ENCODE measurements at regions not wholly inside any gene's neighbourhood (a gene's known extent, or its start where the extent isn't known, plus 50 kb on each side); places are given as distances from the start of the nearest gene placed in this dataset.
A peak's percentile ranks its signal among the peaks of the same experiment; 100 is the strongest.

DNA sequence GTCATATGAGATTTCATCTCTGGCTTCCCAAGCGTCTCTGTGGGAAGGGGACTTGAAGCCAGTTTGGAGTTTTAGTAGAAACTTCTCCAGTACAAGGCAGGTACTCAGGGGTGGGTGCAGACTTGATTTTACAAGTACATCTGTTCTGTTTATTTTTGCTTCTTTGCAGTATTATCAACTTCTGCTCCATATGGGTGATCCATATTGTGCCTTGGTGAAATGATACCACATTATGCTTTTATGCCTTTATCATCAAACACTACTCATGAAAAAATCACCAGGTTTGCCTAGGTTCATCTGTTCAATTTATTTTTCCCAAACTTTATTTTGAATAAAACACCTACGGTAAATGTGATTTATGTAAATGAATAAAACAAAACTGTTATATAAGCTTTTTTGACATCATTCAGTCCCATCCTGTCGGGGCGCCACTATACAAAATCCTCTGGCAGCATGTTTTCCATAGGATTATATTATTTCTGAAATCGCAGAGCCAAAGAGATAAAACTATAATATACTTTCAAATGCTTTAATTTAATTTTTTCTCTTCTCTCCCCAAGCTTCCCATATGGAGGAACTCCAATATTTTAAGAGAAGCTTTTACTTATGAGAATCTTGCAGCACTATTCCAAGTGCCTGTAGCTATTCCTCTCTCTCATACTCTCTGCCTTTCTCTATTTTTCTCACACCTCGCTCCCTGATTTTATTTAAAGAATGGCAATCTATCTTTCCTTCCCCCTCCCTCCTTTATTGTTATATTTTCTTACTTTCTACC is 490.9 kb downstream of the RNF144A start:
- H4K20me1 ChIP-seq (ENCODE audit: insufficient read depth, low read length): no peaks in the 10 kb centered on the region
- Mint-ChIP-seq H3K27me3 (ENCODE audit: low read depth in 3 of 3) (peaks cover 2 to 4% (median 3%) of the 10 kb centered on the region in 3 donors), H3K4me3 (no peak overlapping the region), H3K27ac (no peak overlapping the region), H3K9me3 (peaks cover 0 to 2% (median 0%) of the 10 kb centered on the region in 7 donors), H3K36me3 (no peaks in the 10 kb centered on the region), H3K4me1 (peaks cover 1% of the 10 kb centered on the region)
- intact Hi-C loops (cut with micrococcal nuclease): no loop called here
- H2AFZ ChIP-seq (ENCODE audit: insufficient read depth, low read depth, low read length, poor library complexity, severe bottlenecking): no peak overlapping the region
- DNase-seq: no peak
- no peak overlapping the region for H3K4me3 ChIP-seq (replicated peaks in 1 of 3; ENCODE audit: low read depth in 2 of 3, low read length in 3 of 3)
- 100% methylated on average over 1 of the region's 6 CpGs for WGBS (ENCODE audit: insufficient coverage)
- no peak overlapping the region for H3K27ac ChIP-seq (ENCODE audit: low read depth in 1 of 2, low read length in 2 of 2)
- H3K9ac ChIP-seq (ENCODE audit: insufficient read depth, low read length, poor library complexity, severe bottlenecking): no peak overlapping the region
- H3K79me2 ChIP-seq (ENCODE audit: insufficient read depth, low read length): no peaks in the 10 kb centered on the region
- H3K9me3 ChIP-seq (replicated peaks in 1 of 2; ENCODE audit: control insufficient read depth in 1 of 2, insufficient read depth in 1 of 2, low read length in 2 of 2): no peaks in the 10 kb centered on the region
- H3K4me1 ChIP-seq (ENCODE audit: control insufficient read depth in 1 of 2, insufficient read depth in 2 of 2, low read length in 2 of 2): no peaks in the 10 kb centered on the region
- no peak overlapping the region for H3K4me2 ChIP-seq (replicated peaks; ENCODE audit: extremely low read depth, low read length, poor library complexity, severe bottlenecking)
- H3K27me3 ChIP-seq (ENCODE audit: control insufficient read depth in 2 of 2, insufficient read depth in 2 of 2, low read length in 2 of 2): peaks cover 0 to 2% of the 10 kb centered on the region in 2 donors
- TF ChIP-seq, protein P1, sequence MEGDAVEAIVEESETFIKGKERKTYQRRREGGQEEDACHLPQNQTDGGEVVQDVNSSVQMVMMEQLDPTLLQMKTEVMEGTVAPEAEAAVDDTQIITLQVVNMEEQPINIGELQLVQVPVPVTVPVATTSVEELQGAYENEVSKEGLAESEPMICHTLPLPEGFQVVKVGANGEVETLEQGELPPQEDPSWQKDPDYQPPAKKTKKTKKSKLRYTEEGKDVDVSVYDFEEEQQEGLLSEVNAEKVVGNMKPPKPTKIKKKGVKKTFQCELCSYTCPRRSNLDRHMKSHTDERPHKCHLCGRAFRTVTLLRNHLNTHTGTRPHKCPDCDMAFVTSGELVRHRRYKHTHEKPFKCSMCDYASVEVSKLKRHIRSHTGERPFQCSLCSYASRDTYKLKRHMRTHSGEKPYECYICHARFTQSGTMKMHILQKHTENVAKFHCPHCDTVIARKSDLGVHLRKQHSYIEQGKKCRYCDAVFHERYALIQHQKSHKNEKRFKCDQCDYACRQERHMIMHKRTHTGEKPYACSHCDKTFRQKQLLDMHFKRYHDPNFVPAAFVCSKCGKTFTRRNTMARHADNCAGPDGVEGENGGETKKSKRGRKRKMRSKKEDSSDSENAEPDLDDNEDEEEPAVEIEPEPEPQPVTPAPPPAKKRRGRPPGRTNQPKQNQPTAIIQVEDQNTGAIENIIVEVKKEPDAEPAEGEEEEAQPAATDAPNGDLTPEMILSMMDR (IDR thresholded peaks at IDR 0.05): no peak
- no peaks in the 10 kb centered on the region for H3K36me3 ChIP-seq (replicated peaks in 1 of 2; ENCODE audit: control insufficient read depth in 1 of 2, insufficient read depth in 2 of 2, low read length in 2 of 2)

DNA sequence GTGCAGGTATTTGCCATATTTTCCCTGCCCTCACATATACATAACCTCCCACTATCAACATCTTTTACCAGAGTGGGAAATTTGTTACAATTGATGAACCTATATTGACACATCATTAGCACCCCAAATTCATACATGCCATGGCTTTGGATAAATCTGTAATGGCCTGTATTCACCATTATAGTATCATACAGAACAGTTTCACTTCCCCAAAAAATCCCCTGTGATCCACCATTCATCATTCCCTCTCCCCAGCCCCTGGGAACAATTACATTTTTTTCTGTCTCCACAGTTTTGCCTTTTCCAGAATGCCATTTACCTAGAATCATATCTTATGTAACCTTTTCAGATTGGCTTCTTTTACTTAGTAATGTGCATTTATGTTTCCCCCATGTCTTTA is 494.5 kb downstream of the RNF144A start:
- intact Hi-C loops (cut with micrococcal nuclease): no loop called here
- H3K36me3 Mint-ChIP-seq: no peaks in the 10 kb centered on the region
- peaks cover 4% of the 10 kb centered on the region for H3K4me1 Mint-ChIP-seq

More for the DNA sequence above, 494.5 kb downstream of the RNF144A start:
- Histone ChIP-seq H3K4me1 (ENCODE audit: control insufficient read depth in 1 of 2, insufficient read depth in 2 of 2, low read length in 2 of 2) (no peaks in the 10 kb centered on the region), H3K27ac (ENCODE audit: low read depth in 1 of 2, low read length in 2 of 2) (no peak overlapping the region), H2AFZ (ENCODE audit: insufficient read depth, low read depth, low read length, poor library complexity, severe bottlenecking) (no peak overlapping the region), H3K9me3 (replicated peaks in 1 of 2; ENCODE audit: control insufficient read depth in 1 of 2, insufficient read depth in 1 of 2, low read length in 2 of 2) (no peaks in the 10 kb centered on the region), H3K4me2 (replicated peaks; ENCODE audit: extremely low read depth, low read length, poor library complexity, severe bottlenecking) (no peak overlapping the region), H3K36me3 (replicated peaks in 1 of 2; ENCODE audit: control insufficient read depth in 1 of 2, insufficient read depth in 2 of 2, low read length in 2 of 2) (no peaks in the 10 kb centered on the region), H4K20me1 (ENCODE audit: insufficient read depth, low read length) (no peaks in the 10 kb centered on the region), H3K9ac (ENCODE audit: insufficient read depth, low read length, poor library complexity, severe bottlenecking) (no peak overlapping the region), H3K27me3 (ENCODE audit: control insufficient read depth in 2 of 2, insufficient read depth in 2 of 2, low read length in 2 of 2) (peaks cover 0 to under 1% of the 10 kb centered on the region in 2 donors), H3K4me3 (replicated peaks in 1 of 3; ENCODE audit: low read depth in 2 of 3, low read length in 3 of 3) (no peak overlapping the region), H3K79me2 (ENCODE audit: insufficient read depth, low read length) (no peaks in the 10 kb centered on the region)
- peak in 2 of 3 donors; percentile 29 to 57 for DNase-seq
- Mint-ChIP-seq H3K27ac (no peak overlapping the region), H3K9me3 (peaks cover 0 to 3% (median 0%) of the 10 kb centered on the region in 7 donors), H3K4me3 (no peak overlapping the region), H3K27me3 (ENCODE audit: low read depth in 3 of 3) (peaks cover 0 to 3% (median 2%) of the 10 kb centered on the region in 3 donors)
- TF ChIP-seq, protein P1 (IDR thresholded peaks at IDR 0.05): no peak

Measured in CD14-positive monocyte (primary cell).